ENCODE measurements at regions not wholly inside any gene's neighbourhood (a gene's known extent, or its start where the extent isn't known, plus 50 kb on each side); places are given as distances from the start of the nearest gene placed in this dataset.
"Not testable (repeated sequence)": the region's sequence is repeated elsewhere in the genome, so short reads cannot be mapped to it uniquely, and the experiment has no call there.

- Histone ChIP-seq H2AFZ (ENCODE audit: low read depth, low read length) (no peak overlapping the region), H3K9me3 (ENCODE audit: insufficient read depth, low read length) (no peaks in the 10 kb centered on the region), H3K79me2 (ENCODE audit: low read length) (no peaks in the 10 kb centered on the region), H3K4me2 (ENCODE audit: low read length) (no peak overlapping the region), H3K4me1 (ENCODE audit: low read length) (no peaks in the 10 kb centered on the region), H3K36me3 (replicated peaks; ENCODE audit: low read depth, low read length) (no peaks in the 10 kb centered on the region), H3K4me3 (ENCODE audit: low read length) (no peak overlapping the region), H4K20me1 (ENCODE audit: insufficient read depth, low read length) (no peaks in the 10 kb centered on the region), H3K27ac (ENCODE audit: low read length) (no peak overlapping the region), H3K27me3 (ENCODE audit: low read depth, low read length) (no peaks in the 10 kb centered on the region), H3K9ac (ENCODE audit: low read length) (no peak overlapping the region)
- no peak for TF ChIP-seq CTCF (IDR thresholded peaks at IDR 0.05; ENCODE audit: low read depth, low read length)
- TF ChIP-seq EZH2phosphoT487 (IDR thresholded peaks at IDR 0.05; ENCODE audit: low read depth) = no peak
Observed at GRCh38 chr2:192413812-192414681, 219.3 kb upstream of the TMEFF2 start.

- not testable (repeated sequence) for H3K36me3 ChIP-seq (replicated peaks; ENCODE audit: low read depth, low read length); H3K27ac ChIP-seq (ENCODE audit: low read length); H3K9ac ChIP-seq (ENCODE audit: low read length); H3K27me3 ChIP-seq (ENCODE audit: low read depth, low read length); H3K4me1 ChIP-seq (ENCODE audit: low read length); H3K9me3 ChIP-seq (ENCODE audit: insufficient read depth, low read length); H4K20me1 ChIP-seq (ENCODE audit: insufficient read depth, low read length); H3K79me2 ChIP-seq (ENCODE audit: low read length); H3K4me3 ChIP-seq (ENCODE audit: low read length); H2AFZ ChIP-seq (ENCODE audit: low read depth, low read length); H3K4me2 ChIP-seq (ENCODE audit: low read length)
Observed at GRCh38 chr2:192412866-192413265, 218.1 kb upstream of the TMEFF2 start.

- TF ChIP-seq EZH2phosphoT487 (IDR thresholded peaks at IDR 0.05; ENCODE audit: low read depth) (no peak), CTCF (IDR thresholded peaks at IDR 0.05; ENCODE audit: low read depth, low read length) (no peak)
- Histone ChIP-seq H3K4me3 (ENCODE audit: low read length) (no peak overlapping the region), H3K27me3 (ENCODE audit: low read depth, low read length) (no peaks in the 10 kb centered on the region), H3K9me3 (ENCODE audit: insufficient read depth, low read length) (no peaks in the 10 kb centered on the region), H2AFZ (ENCODE audit: low read depth, low read length) (no peak overlapping the region), H3K27ac (ENCODE audit: low read length) (no peak overlapping the region), H3K9ac (ENCODE audit: low read length) (no peak overlapping the region), H4K20me1 (ENCODE audit: insufficient read depth, low read length) (no peaks in the 10 kb centered on the region), H3K4me1 (ENCODE audit: low read length) (no peaks in the 10 kb centered on the region), H3K4me2 (ENCODE audit: low read length) (no peak overlapping the region), H3K36me3 (replicated peaks; ENCODE audit: low read depth, low read length) (no peaks in the 10 kb centered on the region), H3K79me2 (ENCODE audit: low read length) (no peaks in the 10 kb centered on the region)
Observed at GRCh38 chr2:192412394-192412793, 217.7 kb upstream of the TMEFF2 start.

- Histone ChIP-seq H3K4me3 (ENCODE audit: low read length) (no peak overlapping the region), H3K4me2 (ENCODE audit: low read length) (no peak overlapping the region), H3K9me3 (ENCODE audit: insufficient read depth, low read length) (no peaks in the 10 kb centered on the region), H3K4me1 (ENCODE audit: low read length) (no peaks in the 10 kb centered on the region), H3K79me2 (ENCODE audit: low read length) (no peaks in the 10 kb centered on the region), H3K36me3 (replicated peaks; ENCODE audit: low read depth, low read length) (no peaks in the 10 kb centered on the region), H2AFZ (ENCODE audit: low read depth, low read length) (no peak overlapping the region), H3K27ac (ENCODE audit: low read length) (no peak overlapping the region), H4K20me1 (ENCODE audit: insufficient read depth, low read length) (no peaks in the 10 kb centered on the region), H3K9ac (ENCODE audit: low read length) (no peak overlapping the region), H3K27me3 (ENCODE audit: low read depth, low read length) (no peaks in the 10 kb centered on the region)
- no peak for TF ChIP-seq EZH2phosphoT487 (IDR thresholded peaks at IDR 0.05; ENCODE audit: low read depth)
- no peak for TF ChIP-seq CTCF (IDR thresholded peaks at IDR 0.05; ENCODE audit: low read depth, low read length)
Observed at GRCh38 chr2:192411755-192412154, 217.0 kb upstream of the TMEFF2 start.
